WTC11 (cell line): ENCODE measurements at regions not wholly inside any gene's neighbourhood (a gene's known extent, or its start where the extent isn't known, plus 50 kb on each side); places are given as distances from the start of the nearest gene placed in this dataset.

Source experiments
- ATAC-seq: fragments of 200-7000 bp; cut with Tn5 transposase; 2 replicates; pipeline ENCODE4 v1.10.0; 2021; ENCODE audit warnings: mild to moderate bottlenecking, moderate library complexity
- CTCF ChIA-PET: fragments of 300-600 bp; sonication (Branson Sonifier 250); formaldehyde crosslinking; loops from one replicate; lab custom pipeline; 2021; ENCODE audit warnings: antibody characterized with exemption; lab: Charles Lee
- POLR2A ChIA-PET: fragments of 350-600 bp; sonication (Branson Sonifier 250); formaldehyde crosslinking; loops from one replicate; lab custom pipeline; 2021; ENCODE audit warnings: antibody characterized with exemption; lab: Charles Lee
- DNase-seq: peaks from one replicate; pipeline ENCODE4 v3.0.0; 2021; ENCODE audit warnings: low spot score
- H3K27ac Mint-ChIP-seq: 2 replicates; pipeline ENCODE4 v1.8.0; 2021; ENCODE audit warnings: mixed read lengths
- H3K27me3 Mint-ChIP-seq: 2 replicates; pipeline ENCODE4 v1.8.0; 2021; ENCODE audit warnings: low read depth, mild to moderate bottlenecking, moderate library complexity, mixed read lengths
- H3K36me3 Mint-ChIP-seq: 2 replicates; pipeline ENCODE4 v1.8.0; 2021; ENCODE audit warnings: mixed read lengths
- H3K4me1 Mint-ChIP-seq: 2 replicates; pipeline ENCODE4 v1.8.0; 2022; ENCODE audit warnings: mixed read lengths
- H3K4me3 Mint-ChIP-seq: 2 replicates; pipeline ENCODE4 v1.8.0; 2021; ENCODE audit warnings: mild to moderate bottlenecking, moderate library complexity, mixed read lengths
- H3K9me3 Mint-ChIP-seq: 2 replicates; pipeline ENCODE4 v1.8.0; 2021; ENCODE audit warnings: mixed read lengths
- ATF1 ChIP-seq: sonication (generic); formaldehyde crosslinking; IDR thresholded peaks from 2 replicates; pipeline ENCODE4 v1.8.1; 2023; ENCODE audit warnings: mild to moderate bottlenecking, moderate library complexity, missing genetic modification reagents
- CREB1 ChIP-seq: sonication (generic); formaldehyde crosslinking; IDR thresholded peaks from 2 replicates; pipeline ENCODE4 v1.8.0; 2023; ENCODE audit warnings: mild to moderate bottlenecking, missing genetic modification reagents
- E2F5 ChIP-seq: sonication (generic); formaldehyde crosslinking; IDR thresholded peaks from 2 replicates; pipeline ENCODE4 v1.8.1; 2022; ENCODE audit warnings: mild to moderate bottlenecking, moderate library complexity, missing genetic modification reagents
- ELF4 ChIP-seq: sonication (generic); formaldehyde crosslinking; IDR thresholded peaks from 2 replicates; pipeline ENCODE4 v1.8.1; 2022; ENCODE audit warnings: low read depth, mild to moderate bottlenecking, moderate library complexity, missing genetic modification reagents
- JAZF1 ChIP-seq: fragments of 250-450 bp; sonication (Bioruptor Pico); IDR thresholded peaks from 2 replicates; pipeline ENCODE4 v1.9.0; 2021; ENCODE audit warnings: moderate library complexity, mild to moderate bottlenecking, inconsistent platforms
- KAT7 ChIP-seq: sonication (generic); formaldehyde crosslinking; IDR thresholded peaks from 2 replicates; pipeline ENCODE4 v1.8.1; 2023; ENCODE audit warnings: missing genetic modification reagents, mild to moderate bottlenecking, borderline replicate concordance
- MYBL2 ChIP-seq: sonication (generic); formaldehyde crosslinking; IDR thresholded peaks from 2 replicates; pipeline ENCODE4 v1.8.1; 2023; ENCODE audit warnings: mild to moderate bottlenecking, moderate library complexity, missing genetic modification reagents
- RORB ChIP-seq: fragments of 250-450 bp; sonication (Bioruptor Pico); IDR thresholded peaks from 2 replicates; pipeline ENCODE4 v1.9.0; 2021; ENCODE audit warnings: mild to moderate bottlenecking
- SOX15 ChIP-seq: fragments of 250-450 bp; sonication (Bioruptor Pico); IDR thresholded peaks from 2 replicates; pipeline ENCODE4 v1.9.0; 2021; ENCODE audit warnings: mild to moderate bottlenecking
- ZNF121 ChIP-seq: sonication (generic); formaldehyde crosslinking; IDR thresholded peaks from 2 replicates; pipeline ENCODE4 v1.8.0; 2023; ENCODE audit warnings: missing genetic modification reagents
- ZNF281 ChIP-seq: sonication (generic); formaldehyde crosslinking; IDR thresholded peaks from 2 replicates; pipeline ENCODE4 v1.8.0; 2023; ENCODE audit warnings: mild to moderate bottlenecking, missing genetic modification reagents
- ZNF317 ChIP-seq: sonication (generic); formaldehyde crosslinking; IDR thresholded peaks from 2 replicates; pipeline ENCODE4 v1.8.1; 2023; ENCODE audit warnings: low read depth, mild to moderate bottlenecking, moderate library complexity, missing genetic modification reagents, borderline replicate concordance
- ZNF396 ChIP-seq: fragments of 250-450 bp; sonication (Bioruptor Pico); IDR thresholded peaks from 2 replicates; pipeline ENCODE4 v1.8.0; 2021; ENCODE audit warnings: mild to moderate bottlenecking, moderate library complexity, borderline replicate concordance
- ZNF416 ChIP-seq: fragments of 250-450 bp; sonication (Bioruptor Pico); IDR thresholded peaks from 2 replicates; pipeline ENCODE4 v1.9.0; 2021; ENCODE audit warnings: mild to moderate bottlenecking, inconsistent platforms
- ZNF423 ChIP-seq: fragments of 250-450 bp; sonication (Bioruptor Pico); IDR thresholded peaks from 2 replicates; pipeline ENCODE4 v2.1.2; 2022; ENCODE audit warnings: mild to moderate bottlenecking, moderate library complexity
- TF ChIP-seq, protein P1 (sequence below): fragments of 250-450 bp; sonication (Bioruptor Pico); IDR thresholded peaks from 2 replicates; pipeline ENCODE4 v1.9.0; 2021; ENCODE audit warnings: mild to moderate bottlenecking
- TF ChIP-seq, protein P2 (sequence below): sonication (generic); formaldehyde crosslinking; IDR thresholded peaks from 2 replicates; pipeline ENCODE4 v1.8.0; 2022; ENCODE audit warnings: mild to moderate bottlenecking, missing genetic modification reagents
- TF ChIP-seq, protein P3 (sequence below): sonication (generic); formaldehyde crosslinking; IDR thresholded peaks from 2 replicates; pipeline ENCODE4 v1.8.1; 2023; ENCODE audit warnings: mild to moderate bottlenecking, missing genetic modification reagents, moderate library complexity
- TF ChIP-seq, protein P4 (sequence below): fragments of 250-450 bp; sonication (Bioruptor Pico); IDR thresholded peaks from 2 replicates; pipeline ENCODE4 v2.1.2; 2022; ENCODE audit warnings: mild to moderate bottlenecking, moderate library complexity
- TF ChIP-seq, protein P5 (sequence below): sonication (generic); formaldehyde crosslinking; IDR thresholded peaks from 2 replicates; pipeline ENCODE4 v1.8.1; 2023; ENCODE audit warnings: mild to moderate bottlenecking, missing genetic modification reagents
- TF ChIP-seq, protein P6 (sequence below): fragments of 250-450 bp; sonication (Bioruptor Pico); IDR thresholded peaks from 2 replicates; pipeline ENCODE4 v1.8.0; 2021; ENCODE audit warnings: mild to moderate bottlenecking

GRCh38 chr10:56874950-56875349 is 513.9 kb upstream of the ZWINT start (continued):
- TF ChIP-seq ZNF396 (CRISPR knock-in tag) (no peak), ZNF317 (no peak), ZNF281 (CRISPR knock-in tag) (no peak)
- TF ChIP-seq, protein P1, sequence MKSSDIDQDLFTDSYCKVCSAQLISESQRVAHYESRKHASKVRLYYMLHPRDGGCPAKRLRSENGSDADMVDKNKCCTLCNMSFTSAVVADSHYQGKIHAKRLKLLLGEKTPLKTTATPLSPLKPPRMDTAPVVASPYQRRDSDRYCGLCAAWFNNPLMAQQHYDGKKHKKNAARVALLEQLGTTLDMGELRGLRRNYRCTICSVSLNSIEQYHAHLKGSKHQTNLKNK (CRISPR knock-in tag) = no peak

GRCh38 chr10:56871160-56871668 is 510.2 kb upstream of the ZWINT start:
- TF ChIP-seq ZNF423 = no peak
- no peak for TF ChIP-seq JAZF1
- TF ChIP-seq, protein P2, sequence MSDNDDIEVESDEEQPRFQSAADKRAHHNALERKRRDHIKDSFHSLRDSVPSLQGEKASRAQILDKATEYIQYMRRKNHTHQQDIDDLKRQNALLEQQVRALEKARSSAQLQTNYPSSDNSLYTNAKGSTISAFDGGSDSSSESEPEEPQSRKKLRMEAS (CRISPR knock-in tag) = no peak
- no peak for TF ChIP-seq ATF1 (CRISPR knock-in tag)
- no peak for TF ChIP-seq KAT7 (CRISPR knock-in tag)
- TF ChIP-seq, protein P3, sequence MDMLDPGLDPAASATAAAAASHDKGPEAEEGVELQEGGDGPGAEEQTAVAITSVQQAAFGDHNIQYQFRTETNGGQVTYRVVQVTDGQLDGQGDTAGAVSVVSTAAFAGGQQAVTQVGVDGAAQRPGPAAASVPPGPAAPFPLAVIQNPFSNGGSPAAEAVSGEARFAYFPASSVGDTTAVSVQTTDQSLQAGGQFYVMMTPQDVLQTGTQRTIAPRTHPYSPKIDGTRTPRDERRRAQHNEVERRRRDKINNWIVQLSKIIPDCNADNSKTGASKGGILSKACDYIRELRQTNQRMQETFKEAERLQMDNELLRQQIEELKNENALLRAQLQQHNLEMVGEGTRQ = no peak
- TF ChIP-seq CREB1 (CRISPR knock-in tag) = no peak
- TF ChIP-seq, protein P1 (CRISPR knock-in tag) = no peak
- no peak for TF ChIP-seq RORB (CRISPR knock-in tag)
- TF ChIP-seq, protein P4, sequence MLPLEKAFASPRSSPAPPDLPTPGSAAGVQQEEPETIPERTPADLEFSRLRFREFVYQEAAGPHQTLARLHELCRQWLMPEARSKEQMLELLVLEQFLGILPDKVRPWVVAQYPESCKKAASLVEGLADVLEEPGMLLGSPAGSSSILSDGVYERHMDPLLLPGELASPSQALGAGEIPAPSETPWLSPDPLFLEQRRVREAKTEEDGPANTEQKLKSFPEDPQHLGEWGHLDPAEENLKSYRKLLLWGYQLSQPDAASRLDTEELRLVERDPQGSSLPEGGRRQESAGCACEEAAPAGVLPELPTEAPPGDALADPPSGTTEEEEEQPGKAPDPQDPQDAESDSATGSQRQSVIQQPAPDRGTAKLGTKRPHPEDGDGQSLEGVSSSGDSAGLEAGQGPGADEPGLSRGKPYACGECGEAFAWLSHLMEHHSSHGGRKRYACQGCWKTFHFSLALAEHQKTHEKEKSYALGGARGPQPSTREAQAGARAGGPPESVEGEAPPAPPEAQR = no peak
- TF ChIP-seq, protein P5, sequence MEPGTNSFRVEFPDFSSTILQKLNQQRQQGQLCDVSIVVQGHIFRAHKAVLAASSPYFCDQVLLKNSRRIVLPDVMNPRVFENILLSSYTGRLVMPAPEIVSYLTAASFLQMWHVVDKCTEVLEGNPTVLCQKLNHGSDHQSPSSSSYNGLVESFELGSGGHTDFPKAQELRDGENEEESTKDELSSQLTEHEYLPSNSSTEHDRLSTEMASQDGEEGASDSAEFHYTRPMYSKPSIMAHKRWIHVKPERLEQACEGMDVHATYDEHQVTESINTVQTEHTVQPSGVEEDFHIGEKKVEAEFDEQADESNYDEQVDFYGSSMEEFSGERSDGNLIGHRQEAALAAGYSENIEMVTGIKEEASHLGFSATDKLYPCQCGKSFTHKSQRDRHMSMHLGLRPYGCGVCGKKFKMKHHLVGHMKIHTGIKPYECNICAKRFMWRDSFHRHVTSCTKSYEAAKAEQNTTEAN (CRISPR knock-in tag) = no peak
- TF ChIP-seq, protein P6, sequence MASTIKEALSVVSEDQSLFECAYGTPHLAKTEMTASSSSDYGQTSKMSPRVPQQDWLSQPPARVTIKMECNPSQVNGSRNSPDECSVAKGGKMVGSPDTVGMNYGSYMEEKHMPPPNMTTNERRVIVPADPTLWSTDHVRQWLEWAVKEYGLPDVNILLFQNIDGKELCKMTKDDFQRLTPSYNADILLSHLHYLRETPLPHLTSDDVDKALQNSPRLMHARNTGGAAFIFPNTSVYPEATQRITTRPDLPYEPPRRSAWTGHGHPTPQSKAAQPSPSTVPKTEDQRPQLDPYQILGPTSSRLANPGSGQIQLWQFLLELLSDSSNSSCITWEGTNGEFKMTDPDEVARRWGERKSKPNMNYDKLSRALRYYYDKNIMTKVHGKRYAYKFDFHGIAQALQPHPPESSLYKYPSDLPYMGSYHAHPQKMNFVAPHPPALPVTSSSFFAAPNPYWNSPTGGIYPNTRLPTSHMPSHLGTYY (CRISPR knock-in tag) = no peak
- no peak for TF ChIP-seq E2F5 (CRISPR knock-in tag)
- TF ChIP-seq ZNF396 (CRISPR knock-in tag) = no peak
- TF ChIP-seq ELF4 (CRISPR knock-in tag) = no peak
- no peak for TF ChIP-seq ZNF416 (CRISPR knock-in tag)
- TF ChIP-seq MYBL2 = no peak
- no peak for TF ChIP-seq ZNF121 (CRISPR knock-in tag)
- TF ChIP-seq SOX15 = no peak
- Mint-ChIP-seq H3K9me3 (peaks cover 3% of the 10 kb centered on the region; the same call in 1 of the 2 replicates), H3K36me3 (no peaks in the 10 kb centered on the region), H3K4me3 (no peak overlapping the region), H3K27me3 (no peaks in the 10 kb centered on the region), H3K27ac (no peak overlapping the region), H3K4me1 (peaks cover 6% of the 10 kb centered on the region)
- POLR2A ChIA-PET = no interaction called here
- ATAC-seq (no peak), DNase-seq (no peak)
- CTCF ChIA-PET = no interaction called here
